Thyroid gland (tissue), 4 donors: ENCODE measurements at regions not wholly inside any gene's neighbourhood (a gene's known extent, or its start where the extent isn't known, plus 50 kb on each side); places are given as distances from the start of the nearest gene placed in this dataset.

ENCODE experiments used
- POLR2A ChIP-seq, 2 donors: fragments of 450-650 bp; IDR thresholded peaks; one replicate each; pipeline ENCODE4 v1.6.1; 2017; ENCODE audit warnings: antibody characterized with exemption in 2 of 2, mild to moderate bottlenecking in 2 of 2, moderate library complexity in 1 of 2
- TF ChIP-seq, protein P1 (sequence below), 6 experiments: fragments of 200-600 bp in 3 of 6; fragments of 450-650 bp in 3 of 6; sonication (generic) in 3 of 6; IDR thresholded peaks; one replicate each; pipeline ENCODE4 v1.5.1; 2016 to 2019; ENCODE audit warnings: antibody characterized with exemption in 6 of 6, mild to moderate bottlenecking in 2 of 6, inconsistent platforms in 1 of 6, moderate library complexity in 1 of 6

DNA sequence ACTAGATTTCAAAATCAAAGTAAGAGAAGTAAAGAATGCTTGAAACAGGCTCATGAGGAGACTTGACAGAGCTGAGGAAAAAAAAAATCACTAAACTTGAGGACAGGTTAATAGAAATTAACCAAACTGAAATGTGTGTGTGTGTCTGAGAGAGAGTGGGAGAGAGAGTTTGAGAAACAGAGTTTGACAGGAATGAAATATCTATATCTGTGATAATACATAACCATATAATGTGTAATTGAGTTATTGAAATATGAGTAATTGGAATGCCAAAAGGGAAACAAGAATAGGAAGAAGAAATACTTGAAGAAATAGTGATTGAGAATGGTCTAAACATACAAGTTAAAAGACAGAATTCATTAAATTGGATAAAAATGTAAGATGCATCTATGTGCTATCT lies 268.0 kb upstream of the CHRM2 start:
- TF ChIP-seq, protein P1, sequence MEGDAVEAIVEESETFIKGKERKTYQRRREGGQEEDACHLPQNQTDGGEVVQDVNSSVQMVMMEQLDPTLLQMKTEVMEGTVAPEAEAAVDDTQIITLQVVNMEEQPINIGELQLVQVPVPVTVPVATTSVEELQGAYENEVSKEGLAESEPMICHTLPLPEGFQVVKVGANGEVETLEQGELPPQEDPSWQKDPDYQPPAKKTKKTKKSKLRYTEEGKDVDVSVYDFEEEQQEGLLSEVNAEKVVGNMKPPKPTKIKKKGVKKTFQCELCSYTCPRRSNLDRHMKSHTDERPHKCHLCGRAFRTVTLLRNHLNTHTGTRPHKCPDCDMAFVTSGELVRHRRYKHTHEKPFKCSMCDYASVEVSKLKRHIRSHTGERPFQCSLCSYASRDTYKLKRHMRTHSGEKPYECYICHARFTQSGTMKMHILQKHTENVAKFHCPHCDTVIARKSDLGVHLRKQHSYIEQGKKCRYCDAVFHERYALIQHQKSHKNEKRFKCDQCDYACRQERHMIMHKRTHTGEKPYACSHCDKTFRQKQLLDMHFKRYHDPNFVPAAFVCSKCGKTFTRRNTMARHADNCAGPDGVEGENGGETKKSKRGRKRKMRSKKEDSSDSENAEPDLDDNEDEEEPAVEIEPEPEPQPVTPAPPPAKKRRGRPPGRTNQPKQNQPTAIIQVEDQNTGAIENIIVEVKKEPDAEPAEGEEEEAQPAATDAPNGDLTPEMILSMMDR (IDR thresholded peaks at IDR 0.05): no peak
- TF ChIP-seq POLR2A (IDR thresholded peaks at IDR 0.05): no peak
